HG03378 (cell line): ENCODE measurements at regions not wholly inside any gene's neighbourhood (a gene's known extent, or its start where the extent isn't known, plus 50 kb on each side); places are given as distances from the start of the nearest gene placed in this dataset.
"Not testable (repeated sequence)": the region's sequence is repeated elsewhere in the genome, so short reads cannot be mapped to it uniquely, and the experiment has no call there.

Source experiments
- ATAC-seq: cut with Tn5 transposase; IDR thresholded peaks from one replicate; pipeline ENCODE4 v1.9.1; 2021; ENCODE audit warnings: mild to moderate bottlenecking, moderate library complexity; ENCODE audit not compliant: unreplicated experiment

DNA sequence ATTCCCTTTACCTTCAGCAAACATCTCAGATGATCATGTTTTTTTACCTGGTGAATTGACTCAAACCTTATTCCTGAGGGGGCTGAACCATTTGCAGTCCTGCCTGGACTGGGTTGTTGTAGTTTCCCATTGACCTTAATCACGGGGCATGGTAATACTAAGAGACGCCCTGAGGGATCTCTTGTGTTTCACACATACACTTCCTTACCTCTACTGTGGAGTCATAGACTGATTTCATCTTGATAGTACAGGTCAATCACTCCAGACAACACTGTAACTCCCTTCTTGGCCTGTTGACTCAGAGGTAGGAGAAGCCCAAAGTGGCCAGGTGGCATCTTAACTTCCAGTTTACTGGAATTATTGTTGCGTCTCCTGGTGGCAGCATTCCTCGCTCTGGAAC is 1064.0 kb upstream of the PCDH10 start:
- ATAC-seq, result no peak

DNA sequence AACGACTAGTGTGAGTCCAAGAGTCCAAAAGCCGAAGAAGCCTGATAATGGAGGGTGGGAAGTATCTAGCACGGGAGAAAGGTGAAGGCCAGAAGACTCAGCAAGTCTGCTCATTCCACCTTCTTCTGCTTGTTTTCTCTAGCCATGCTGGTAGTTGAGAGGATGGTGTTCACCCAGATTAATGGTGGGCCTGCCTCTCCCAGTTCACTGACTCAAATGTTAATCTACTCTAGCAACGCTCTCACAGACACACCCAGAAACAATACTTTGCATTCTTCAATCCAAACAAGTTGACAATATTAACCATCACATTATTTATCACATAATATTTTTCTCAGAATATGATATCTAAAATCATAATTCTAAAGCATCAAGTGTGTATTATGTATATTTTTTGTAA is 1055.1 kb upstream of the PCDH10 start:
- ATAC-seq, result no peak

GRCh38 chr4:132097041-132097440 is 1052.1 kb upstream of the PCDH10 start:
- no peak for ATAC-seq

GRCh38 chr4:132101526-132101925 is 1047.6 kb upstream of the PCDH10 start:
- no peak for ATAC-seq

DNA sequence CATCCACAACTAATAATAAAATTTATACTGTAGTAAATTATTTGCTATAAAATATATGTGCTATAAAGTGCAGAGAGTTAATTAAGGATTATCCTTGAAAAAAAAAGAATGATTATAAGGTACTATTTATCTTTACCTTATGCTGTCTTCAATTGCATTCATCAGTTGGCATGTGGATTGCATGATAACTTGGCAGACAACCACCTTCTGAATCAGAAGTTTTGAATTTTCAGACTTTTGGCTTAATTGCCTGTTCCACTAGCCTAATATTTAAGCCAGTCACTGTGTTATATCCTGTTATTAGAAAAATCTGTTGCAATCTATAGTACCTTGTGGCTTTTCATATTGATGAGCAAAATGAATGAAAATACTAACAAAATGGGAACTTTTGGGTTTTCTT is 1040.3 kb upstream of the PCDH10 start:
- no peak for ATAC-seq

GRCh38 chr4:132114885-132115284 is 1034.2 kb upstream of the PCDH10 start:
- no peak for ATAC-seq

- not testable (repeated sequence) for ATAC-seq
These were observed 1026.4 kb upstream of the PCDH10 start for GRCh38 chr4:132122741-132123140.

DNA sequence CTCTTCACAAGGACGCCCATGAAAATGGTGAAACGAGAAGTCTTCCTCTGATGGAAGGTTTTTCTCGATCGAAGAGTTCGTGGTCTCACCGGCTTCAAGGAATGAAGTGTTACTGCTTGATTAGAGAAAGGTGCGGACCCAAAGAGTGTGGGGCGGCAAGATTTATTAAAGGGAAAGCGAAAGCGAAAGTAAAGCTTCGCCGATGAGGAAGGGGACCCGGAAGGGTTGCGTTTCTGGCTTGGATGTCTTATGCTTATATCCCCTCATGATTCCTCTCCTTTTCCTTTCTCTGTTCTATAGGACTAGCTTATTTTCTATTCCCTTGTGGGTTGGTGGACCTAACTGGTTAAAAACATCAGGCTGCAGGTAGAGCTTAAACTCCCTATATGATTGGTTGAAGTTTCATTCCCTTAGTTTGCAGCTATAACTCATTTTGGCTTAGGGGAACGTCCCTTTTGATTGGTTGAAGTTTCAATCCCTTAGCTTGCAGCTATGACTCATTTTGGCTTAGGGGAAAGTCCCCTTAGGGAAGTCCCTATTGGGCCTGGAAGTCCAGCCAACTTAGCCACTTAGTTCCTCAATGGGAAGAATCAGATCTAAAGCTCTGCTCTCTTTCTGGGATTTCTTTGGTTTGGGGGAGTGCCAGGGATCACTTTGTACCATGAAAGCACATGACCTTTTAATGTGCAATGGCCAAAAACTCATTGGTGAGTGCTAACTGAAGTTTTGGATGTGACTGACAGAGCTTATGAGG is 1025.0 kb upstream of the PCDH10 start:
- peak; percentile 84 for ATAC-seq

DNA sequence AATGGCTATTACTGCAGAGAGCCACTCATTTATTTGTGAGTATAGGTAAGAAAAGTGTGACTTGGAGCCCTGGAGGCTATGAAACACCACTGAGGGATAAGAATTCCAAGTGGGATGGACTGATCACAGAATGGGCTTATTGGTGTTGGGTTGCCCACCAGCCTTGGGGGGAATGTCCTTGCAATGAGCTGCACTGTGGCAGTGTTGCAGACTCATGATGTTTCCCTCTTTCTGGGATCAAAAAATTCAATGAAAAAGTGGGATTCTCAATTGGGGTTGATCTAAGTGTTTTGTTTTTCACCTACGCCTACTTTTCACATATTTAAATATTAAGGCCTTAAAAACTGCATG is 1024.5 kb upstream of the PCDH10 start:
- no peak for ATAC-seq

DNA sequence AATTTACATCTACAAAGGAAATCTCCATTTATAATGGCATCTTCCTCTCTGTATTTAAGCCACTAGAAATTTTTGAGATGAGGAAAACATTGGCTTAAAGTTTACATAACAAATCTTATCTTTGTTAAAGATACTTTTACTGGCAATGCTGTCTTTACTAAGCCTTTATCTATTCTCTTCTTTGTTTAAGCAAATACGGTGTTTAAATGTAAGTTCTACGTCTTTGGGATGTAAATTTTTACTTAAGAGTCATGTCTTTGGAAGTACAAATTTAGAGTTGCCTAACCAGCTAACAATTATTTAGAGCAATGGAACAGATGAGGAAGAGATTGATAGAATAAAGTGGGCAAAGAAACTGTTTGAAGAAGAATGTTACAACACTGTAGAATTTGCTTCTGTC is 1024.0 kb upstream of the PCDH10 start:
- ATAC-seq, result no peak

- ATAC-seq, result no peak
These were observed 1016.7 kb upstream of the PCDH10 start for GRCh38 chr4:132132433-132132832.

GRCh38 chr4:132169660-132170059 is 979.4 kb upstream of the PCDH10 start:
- no peak for ATAC-seq

- no peak for ATAC-seq
These were observed 969.1 kb upstream of the PCDH10 start for GRCh38 chr4:132180020-132180427.

DNA sequence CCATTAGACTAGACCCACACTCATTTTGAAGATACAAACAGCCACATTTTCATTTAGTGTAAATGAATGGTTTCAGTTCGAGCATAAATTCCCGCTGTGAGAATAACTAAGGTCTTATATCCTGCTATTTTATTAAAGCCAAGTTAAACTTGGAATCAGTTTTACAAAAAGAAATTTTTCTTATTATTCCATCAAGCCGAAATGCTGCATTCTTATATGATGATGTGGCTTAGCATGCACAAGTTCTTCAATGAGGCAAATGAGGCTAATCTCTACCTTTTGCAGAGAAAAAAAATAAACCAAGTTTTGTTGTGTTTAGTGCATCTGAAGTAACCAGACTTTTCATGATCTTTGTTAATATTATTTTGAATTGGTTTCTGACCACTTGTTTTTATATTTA is 953.9 kb upstream of the PCDH10 start:
- no peak for ATAC-seq

GRCh38 chr4:132203618-132204017 is 945.5 kb upstream of the PCDH10 start:
- no peak for ATAC-seq

DNA sequence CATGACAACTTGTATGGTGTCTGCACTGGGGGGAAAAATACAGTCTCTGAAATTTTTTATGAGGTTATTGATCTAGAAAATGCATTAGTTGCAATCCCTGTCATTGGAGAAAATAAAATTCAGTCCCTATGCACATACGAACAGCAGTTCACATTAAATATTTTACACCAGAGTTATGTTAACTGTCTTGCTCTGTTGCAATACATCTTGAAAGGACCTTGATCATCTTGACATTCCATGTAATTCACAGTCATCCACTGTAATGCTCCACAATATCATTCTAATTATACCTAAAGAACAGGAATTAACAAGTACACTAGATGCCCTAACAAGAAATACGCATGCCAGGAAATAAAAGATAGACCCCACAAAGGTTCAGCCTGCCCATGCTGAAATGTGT is 934.6 kb upstream of the PCDH10 start:
- ATAC-seq, result no peak

GRCh38 chr4:132218406-132218805 is 930.7 kb upstream of the PCDH10 start:
- no peak for ATAC-seq

DNA sequence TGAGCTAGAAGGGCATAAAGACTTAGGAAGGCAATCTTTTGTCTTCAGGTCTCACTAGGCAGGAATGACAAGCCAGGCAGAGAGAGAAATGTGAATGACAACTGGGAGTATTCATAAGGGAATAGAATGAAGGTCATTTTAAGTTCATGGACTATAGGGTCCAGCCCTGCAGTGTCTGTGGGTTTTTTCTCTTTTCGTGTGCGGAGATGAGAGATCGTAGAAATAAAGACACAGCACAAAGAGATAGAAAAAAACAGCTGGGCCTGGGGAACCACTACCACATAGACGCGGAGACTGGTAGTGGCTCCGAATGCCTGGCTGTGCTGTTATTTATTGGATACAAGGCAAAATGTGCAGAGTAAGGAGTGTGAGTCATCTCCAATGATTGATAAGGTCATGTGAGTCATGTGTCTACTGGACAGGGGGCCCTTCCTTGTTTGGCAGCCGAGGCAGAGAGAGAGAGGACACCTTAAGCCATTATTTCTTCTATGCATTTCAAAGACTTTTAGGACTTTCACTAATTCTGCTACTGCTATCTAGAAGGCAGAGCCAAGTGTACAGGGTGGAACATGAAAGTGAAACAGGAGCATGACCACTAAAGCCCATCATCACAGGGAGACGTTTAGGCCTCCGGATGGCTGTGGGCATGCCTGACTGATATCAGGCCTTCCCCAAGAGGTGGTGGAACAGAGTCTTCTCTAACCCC is 921.8 kb upstream of the PCDH10 start:
- ATAC-seq, result no peak

DNA sequence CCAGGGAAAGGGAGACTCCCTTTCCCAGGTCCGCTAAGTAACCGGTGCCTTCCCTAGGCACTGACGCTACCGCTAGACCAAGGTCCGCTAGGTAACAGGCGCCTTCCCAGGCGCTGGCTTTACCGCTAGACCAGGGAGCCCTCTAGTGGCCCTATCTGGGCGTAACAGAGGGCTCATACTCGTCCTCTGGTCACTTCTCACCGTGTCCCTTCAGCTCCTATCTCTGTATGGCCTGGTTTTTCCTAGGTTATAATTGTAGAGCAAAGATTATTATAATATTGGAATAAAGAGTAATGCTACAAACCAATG is 921.3 kb upstream of the PCDH10 start:
- not testable (repeated sequence) for ATAC-seq

- no peak for ATAC-seq
These were observed 920.4 kb upstream of the PCDH10 start for GRCh38 chr4:132228676-132229075.

- ATAC-seq, result no peak
These were observed 919.1 kb upstream of the PCDH10 start for GRCh38 chr4:132230025-132230424.

DNA sequence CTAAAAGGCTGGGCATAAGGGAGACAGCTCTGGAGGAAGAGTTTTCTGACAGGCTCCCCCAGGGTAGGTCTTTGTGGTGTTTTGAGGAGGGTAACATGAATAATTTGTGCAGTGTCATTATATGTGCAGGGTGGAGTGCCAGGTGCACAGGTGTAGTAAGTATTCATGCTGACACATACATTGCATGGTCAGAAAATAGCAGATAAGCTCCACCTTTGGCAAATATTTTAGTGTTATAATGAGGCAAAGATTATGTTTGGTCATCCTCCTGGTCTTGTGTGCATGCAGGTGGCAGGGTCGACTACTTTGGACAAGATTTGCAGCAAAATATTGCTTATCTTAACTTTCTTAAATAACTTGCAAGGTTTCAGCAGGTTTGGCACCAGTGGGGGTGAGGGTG is 910.4 kb upstream of the PCDH10 start:
- ATAC-seq, result no peak

DNA sequence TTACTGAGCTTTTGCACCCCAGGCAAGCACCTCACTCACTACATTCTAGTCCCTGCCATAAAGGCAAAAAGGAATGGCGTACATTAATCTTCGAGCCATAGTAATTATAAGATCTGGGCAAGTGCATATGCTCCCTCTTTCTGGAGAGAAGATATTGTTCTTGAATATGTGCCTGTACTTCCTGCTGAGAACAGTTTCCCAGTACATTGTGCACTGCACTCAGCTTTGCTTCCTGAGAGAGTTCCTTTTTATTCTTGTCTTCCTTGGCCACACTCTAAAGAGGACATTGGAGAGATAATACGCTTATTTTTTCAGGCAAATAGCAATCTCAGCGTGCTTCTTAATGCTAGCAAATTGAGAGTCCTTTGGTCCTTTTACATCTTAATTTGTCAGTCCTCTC is 909.0 kb upstream of the PCDH10 start:
- ATAC-seq, result no peak
